ENCODE measurements at regions not wholly inside any gene's neighbourhood (a gene's known extent, or its start where the extent isn't known, plus 50 kb on each side); places are given as distances from the start of the nearest gene placed in this dataset.
"Not testable (repeated sequence)": the region's sequence is repeated elsewhere in the genome, so short reads cannot be mapped to it uniquely, and the experiment has no call there.

- TF ChIP-seq POLR2A (IDR thresholded peaks at IDR 0.05; ENCODE audit: low read depth, low read length) = no peak
- no peak for FAIRE-seq
- no peak for DNase-seq (ENCODE audit: insufficient read length, low spot score)
Measured at GRCh38 chr6:159572439-159573110, 120.5 kb downstream of the SOD2 start.

GRCh38 chr6:159565181-159565710 is 127.8 kb downstream of the SOD2 start:
- no peak for FAIRE-seq
- DNase-seq (ENCODE audit: insufficient read length, low spot score) = no peak
- no peak for TF ChIP-seq POLR2A (IDR thresholded peaks at IDR 0.05; ENCODE audit: low read depth, low read length)

GRCh38 chr6:159564456-159564855 is 128.6 kb downstream of the SOD2 start:
- DNase-seq (ENCODE audit: insufficient read length, low spot score) (no peak), FAIRE-seq (no peak)
- no peak for TF ChIP-seq POLR2A (IDR thresholded peaks at IDR 0.05; ENCODE audit: low read depth, low read length)

- FAIRE-seq (no peak), DNase-seq (ENCODE audit: insufficient read length, low spot score) (no peak)
Measured at GRCh38 chr6:159557031-159557430, 136.0 kb downstream of the SOD2 start.

GRCh38 chr6:159555082-159555875 is 137.8 kb downstream of the SOD2 start:
- no peak for TF ChIP-seq POLR2A (IDR thresholded peaks at IDR 0.05; ENCODE audit: low read depth, low read length)
- FAIRE-seq = no peak
- DNase-seq (ENCODE audit: insufficient read length, low spot score) = no peak

More at GRCh38 chr6:159557031-159557430, 136.0 kb downstream of the SOD2 start:
- TF ChIP-seq POLR2A (IDR thresholded peaks at IDR 0.05; ENCODE audit: low read depth, low read length) = no peak

GRCh38 chr6:159541296-159541695 is 151.7 kb downstream of the SOD2 start:
- DNase-seq (ENCODE audit: insufficient read length, low spot score) (no peak), FAIRE-seq (no peak)
- no peak for TF ChIP-seq POLR2A (IDR thresholded peaks at IDR 0.05; ENCODE audit: low read depth, low read length)

GRCh38 chr6:159540883-159541282 is 152.2 kb downstream of the SOD2 start:
- DNase-seq (ENCODE audit: insufficient read length, low spot score) (no peak), FAIRE-seq (no peak)
- no peak for TF ChIP-seq POLR2A (IDR thresholded peaks at IDR 0.05; ENCODE audit: low read depth, low read length)

GRCh38 chr6:159540152-159540551 is 152.9 kb downstream of the SOD2 start:
- no peak for TF ChIP-seq POLR2A (IDR thresholded peaks at IDR 0.05; ENCODE audit: low read depth, low read length)
- no peak for FAIRE-seq

GRCh38 chr6:159538031-159538430 is 155.0 kb downstream of the SOD2 start:
- FAIRE-seq; DNase-seq (ENCODE audit: insufficient read length, low spot score): not testable (repeated sequence)

More at GRCh38 chr6:159540152-159540551, 152.9 kb downstream of the SOD2 start:
- no peak for DNase-seq (ENCODE audit: insufficient read length, low spot score)

- TF ChIP-seq POLR2A (IDR thresholded peaks at IDR 0.05; ENCODE audit: low read depth, low read length) = no peak
- no peak for FAIRE-seq
- no peak for DNase-seq (ENCODE audit: insufficient read length, low spot score)
Measured at GRCh38 chr6:159535656-159536350, 157.2 kb downstream of the SOD2 start.

- FAIRE-seq (no peak), DNase-seq (ENCODE audit: insufficient read length, low spot score) (no peak)
- no peak for TF ChIP-seq POLR2A (IDR thresholded peaks at IDR 0.05; ENCODE audit: low read depth, low read length)
Measured at GRCh38 chr6:159533568-159533967, 159.5 kb downstream of the SOD2 start.

GRCh38 chr6:159533016-159533415 is 160.0 kb downstream of the SOD2 start:
- DNase-seq (ENCODE audit: insufficient read length, low spot score) (no peak), FAIRE-seq (no peak)
- TF ChIP-seq POLR2A (IDR thresholded peaks at IDR 0.05; ENCODE audit: low read depth, low read length) = no peak

- DNase-seq (ENCODE audit: insufficient read length, low spot score) = no peak
- TF ChIP-seq POLR2A (IDR thresholded peaks at IDR 0.05; ENCODE audit: low read depth, low read length) = no peak
- FAIRE-seq = no peak
Measured at GRCh38 chr6:159532155-159532554, 160.9 kb downstream of the SOD2 start.

GRCh38 chr6:159529934-159530333 is 163.1 kb downstream of the SOD2 start:
- DNase-seq (ENCODE audit: insufficient read length, low spot score) (no peak), FAIRE-seq (no peak)
- no peak for TF ChIP-seq POLR2A (IDR thresholded peaks at IDR 0.05; ENCODE audit: low read depth, low read length)
